ENCODE measurements at regions not wholly inside any gene's neighbourhood (a gene's known extent, or its start where the extent isn't known, plus 50 kb on each side); places are given as distances from the start of the nearest gene placed in this dataset.

- H3K4me3 ChIP-seq (ENCODE audit: control insufficient read depth, low read depth, low read length) = no peak overlapping the region
- peak; percentile 61 for DNase-seq (ENCODE audit: low read depth)
- no peak for TF ChIP-seq CTCF (IDR thresholded peaks at IDR 0.05; ENCODE audit: control insufficient read depth, insufficient read depth, low read depth, low read length, missing control alignments)
These were observed 516.1 kb upstream of the DIPK2B start for GRCh38 chrX:45716750-45717149.

- DNase-seq (ENCODE audit: low read depth) = no peak
- no peak overlapping the region for H3K4me3 ChIP-seq (ENCODE audit: control insufficient read depth, low read depth, low read length)
- no peak for TF ChIP-seq CTCF (IDR thresholded peaks at IDR 0.05; ENCODE audit: control insufficient read depth, insufficient read depth, low read depth, low read length, missing control alignments)
These were observed 515.1 kb upstream of the DIPK2B start for GRCh38 chrX:45715748-45716147.

- no peak overlapping the region for H3K4me3 ChIP-seq (ENCODE audit: control insufficient read depth, low read depth, low read length)
- TF ChIP-seq CTCF (IDR thresholded peaks at IDR 0.05; ENCODE audit: control insufficient read depth, insufficient read depth, low read depth, low read length, missing control alignments) = no peak
- DNase-seq (ENCODE audit: low read depth) = peak; percentile 80
These were observed 514.2 kb upstream of the DIPK2B start for GRCh38 chrX:45714866-45715265.

- DNase-seq (ENCODE audit: low read depth) = peak; percentile 61
- TF ChIP-seq CTCF (IDR thresholded peaks at IDR 0.05; ENCODE audit: control insufficient read depth, insufficient read depth, low read depth, low read length, missing control alignments) = no peak
- H3K4me3 ChIP-seq (ENCODE audit: control insufficient read depth, low read depth, low read length) = no peak overlapping the region
These were observed 511.4 kb upstream of the DIPK2B start for GRCh38 chrX:45712067-45712466.

- no peak for DNase-seq (ENCODE audit: low read depth)
- no peak overlapping the region for H3K4me3 ChIP-seq (ENCODE audit: control insufficient read depth, low read depth, low read length)
- no peak for TF ChIP-seq CTCF (IDR thresholded peaks at IDR 0.05; ENCODE audit: control insufficient read depth, insufficient read depth, low read depth, low read length, missing control alignments)
These were observed 510.6 kb upstream of the DIPK2B start for GRCh38 chrX:45711231-45711630.

- no peak for TF ChIP-seq CTCF (IDR thresholded peaks at IDR 0.05; ENCODE audit: control insufficient read depth, insufficient read depth, low read depth, low read length, missing control alignments)
- peak; percentile 93 for DNase-seq (ENCODE audit: low read depth)
- H3K4me3 ChIP-seq (ENCODE audit: control insufficient read depth, low read depth, low read length) = no peak overlapping the region
These were observed 509.6 kb upstream of the DIPK2B start for GRCh38 chrX:45710081-45710801.

Measured in AG09309 (cell line).